Left colon (tissue), 2 donors: ENCODE measurements at regions not wholly inside any gene's neighbourhood (a gene's known extent, or its start where the extent isn't known, plus 50 kb on each side); places are given as distances from the start of the nearest gene placed in this dataset.

Experiments
- ATAC-seq: fragments of 200-7000 bp; cut with Tn5 transposase; one replicate; pipeline ENCODE4 v1.9.1; 2020; ENCODE audit warnings: mild to moderate bottlenecking, moderate library complexity
- DNase-seq, 2 donors: peaks; one replicate each; pipeline ENCODE4 v3.0.0-alpha.2; 2020
- intact Hi-C, 2 donors: fragments of 100-400 bp; cut with DNase I in 1 of 2; cut with micrococcal nuclease in 1 of 2; formaldehyde crosslinking; loops; one replicate each; pipeline versions ENCODE4 v1.11.2 to v1.14.0; 2022; cut with DNase I, micrococcal nuclease
- donor health status: DM: no; HTN: no; CAD: no.
- donor health status: DM: yes; HTN: yes; CAD: no.

DNA sequence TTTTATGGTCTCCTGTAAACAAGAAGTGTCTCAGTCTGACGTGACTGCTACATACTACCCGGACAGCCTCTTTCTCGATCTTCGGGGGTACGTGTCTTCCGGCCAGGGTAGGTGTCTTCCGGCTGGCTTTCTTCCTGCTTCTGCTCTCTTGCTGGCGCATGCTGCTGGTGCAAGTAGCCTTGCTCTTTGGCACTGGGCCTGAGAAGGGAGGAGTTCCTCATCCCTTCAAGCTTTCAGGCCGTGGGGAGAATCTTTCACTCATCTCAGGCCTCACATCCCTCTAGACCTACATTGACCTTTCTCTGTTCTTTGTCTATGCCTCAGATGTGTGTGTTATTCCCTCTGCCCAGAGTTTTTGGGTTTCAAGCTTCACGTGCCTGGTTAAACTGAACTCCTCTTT is 130.4 kb downstream of the JCAD start:
- ATAC-seq = no peak
- DNase-seq = no peak
- intact Hi-C loops = no loop called here

DNA sequence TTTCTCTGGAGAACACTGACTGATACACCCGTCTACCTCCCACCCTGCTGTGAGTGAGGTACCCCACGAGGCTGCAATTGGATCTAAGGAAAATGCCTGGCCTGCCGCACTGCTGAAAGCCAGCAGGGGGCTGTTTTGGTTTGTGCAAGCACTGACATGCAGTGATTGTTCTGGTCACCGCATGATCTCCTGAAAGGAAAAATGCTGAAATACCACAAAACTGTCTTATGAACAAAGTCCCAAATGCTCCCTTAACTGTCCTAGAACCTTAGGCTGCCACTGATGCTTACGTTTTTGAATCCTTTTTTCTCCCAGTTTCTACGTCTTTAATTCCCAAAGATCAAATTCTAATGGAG is 132.7 kb downstream of the JCAD start:
- no peak for ATAC-seq
- intact Hi-C loops = no loop called here

DNA sequence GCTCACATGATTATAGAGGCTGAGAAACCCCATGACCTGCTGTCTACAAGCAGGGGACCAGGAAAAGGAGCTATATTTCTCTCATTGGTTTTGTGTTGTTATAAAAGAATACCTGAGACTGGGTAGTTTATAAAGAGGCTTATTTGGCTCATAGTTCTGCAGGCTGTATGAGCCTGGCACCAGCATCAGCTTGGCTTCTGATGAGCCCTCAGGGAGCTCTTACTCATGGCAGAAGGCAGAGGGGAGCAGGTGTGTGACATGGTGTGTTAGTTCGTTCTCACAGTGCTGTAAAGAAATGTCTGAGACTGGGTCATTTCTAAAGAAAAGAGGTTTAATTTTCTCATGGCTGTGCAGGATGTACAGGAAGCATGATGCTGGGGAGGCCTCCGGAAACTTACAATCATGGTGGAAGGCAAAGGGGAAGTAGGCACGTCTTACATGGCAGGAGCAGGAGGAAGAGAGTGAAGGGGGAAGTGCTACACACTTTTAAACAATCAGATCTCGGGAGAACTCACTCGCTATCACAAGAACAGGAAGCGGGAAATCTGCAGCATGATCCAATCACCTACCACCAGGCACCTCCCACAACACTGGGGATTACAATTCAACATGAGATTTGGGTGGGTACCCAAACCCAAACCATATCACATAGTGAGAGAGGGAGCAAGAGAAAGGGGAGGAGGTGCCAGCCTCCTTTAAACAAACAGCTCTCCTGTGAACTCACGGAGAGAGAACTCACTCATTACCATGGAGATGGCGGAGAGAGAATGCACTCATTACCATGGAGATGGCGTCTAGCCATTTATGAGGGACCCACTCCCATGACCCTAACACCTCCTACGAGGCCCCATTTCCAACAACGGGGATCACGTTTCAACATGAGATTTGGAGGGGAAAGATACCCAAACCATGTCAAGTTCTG is 133.4 kb downstream of the JCAD start:
- DNase-seq (no peak), ATAC-seq (no peak)
- intact Hi-C loops = no loop called here

More for the DNA sequence above, 132.7 kb downstream of the JCAD start:
- DNase-seq = no peak

DNA sequence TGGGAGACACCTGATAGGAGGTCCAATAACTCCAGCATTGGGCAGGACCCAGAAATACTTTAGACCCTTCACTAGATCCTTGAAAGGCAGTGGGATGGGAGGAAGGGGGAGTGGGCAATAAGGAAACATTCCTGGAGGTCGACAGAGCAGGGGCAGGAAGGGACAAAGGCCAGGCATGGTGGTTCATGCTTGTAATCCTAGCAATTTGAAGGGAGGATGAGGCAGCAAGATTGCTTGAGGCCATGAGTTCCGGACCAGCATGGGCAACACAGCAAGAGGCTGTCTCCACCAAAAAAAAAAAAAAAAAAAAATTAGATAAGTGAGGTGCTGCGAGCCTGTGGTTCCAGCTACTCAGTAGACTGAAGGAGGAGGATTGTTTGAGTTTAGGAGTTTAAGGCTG is 134.9 kb downstream of the JCAD start:
- no peak for ATAC-seq
- DNase-seq = no peak
- intact Hi-C loops = no loop called here

DNA sequence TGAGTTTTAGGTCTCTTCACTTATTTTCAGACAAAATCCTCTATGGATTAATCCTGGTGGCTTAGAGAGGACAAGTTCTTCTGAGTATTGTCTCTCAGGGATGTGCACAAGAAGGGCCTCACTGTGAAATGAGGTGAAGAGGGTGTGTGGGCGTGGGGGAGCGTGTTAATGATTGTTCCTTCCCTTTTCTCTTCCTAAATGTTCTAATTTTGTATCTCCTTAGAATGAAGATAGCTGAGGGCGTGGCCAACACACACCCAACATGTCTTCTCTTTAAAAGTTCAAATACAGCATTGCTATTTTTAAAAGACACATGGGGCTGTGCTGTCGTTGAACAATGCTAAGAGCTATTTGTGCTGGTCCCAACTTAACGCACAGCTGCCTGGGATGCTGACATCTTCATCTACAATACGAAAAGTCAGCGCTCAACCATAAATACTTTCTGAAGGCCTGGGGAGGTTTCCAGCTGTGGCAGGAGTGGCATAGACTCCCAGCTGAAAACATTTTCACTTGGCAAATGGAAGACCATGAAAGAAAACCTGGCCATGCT is 135.9 kb downstream of the JCAD start:
- no peak for DNase-seq
- intact Hi-C loops = no loop called here
- ATAC-seq = no peak

DNA sequence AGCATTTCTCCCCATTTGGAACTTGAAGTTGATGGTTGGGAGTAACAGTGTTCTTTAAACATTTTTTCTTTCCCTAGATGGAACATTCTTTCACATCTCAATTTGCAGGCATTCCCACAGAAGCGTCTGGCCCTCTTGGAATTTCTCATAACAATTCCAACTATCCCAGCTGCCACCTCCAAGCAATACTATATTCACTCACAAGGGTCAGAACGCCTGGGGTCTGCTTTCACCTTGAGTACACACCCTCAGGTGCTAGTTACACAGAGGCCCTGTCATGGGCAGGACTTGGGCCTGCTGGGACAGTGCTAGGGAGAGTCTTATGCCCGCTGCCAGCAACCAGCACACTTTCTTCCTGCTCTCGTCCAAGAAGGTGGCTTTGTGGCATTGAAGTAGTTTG is 136.5 kb downstream of the JCAD start:
- DNase-seq = no peak
- no peak for ATAC-seq
- intact Hi-C loops = no loop called here

DNA sequence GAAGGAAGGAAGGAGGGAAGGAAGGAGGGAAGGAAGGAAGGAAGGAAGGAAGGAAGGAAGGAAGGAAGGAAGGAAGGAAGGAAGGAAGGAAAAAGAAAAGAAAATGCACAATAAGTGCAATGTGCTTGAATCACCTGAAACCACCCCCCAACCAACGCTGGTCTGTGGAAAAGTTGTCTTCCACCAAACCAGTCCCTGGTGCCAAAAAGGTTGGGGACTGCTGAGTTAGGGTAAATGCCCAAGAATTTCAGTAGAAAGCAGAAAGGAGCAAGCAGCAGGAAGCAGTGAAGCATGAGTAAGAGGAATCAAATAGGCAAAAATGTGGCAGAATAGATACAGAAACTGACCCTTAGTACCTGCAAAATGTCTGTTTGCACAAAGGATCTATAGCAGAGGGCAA is 137.2 kb downstream of the JCAD start:
- DNase-seq (no peak), ATAC-seq (no peak)
- intact Hi-C loops = no loop called here

DNA sequence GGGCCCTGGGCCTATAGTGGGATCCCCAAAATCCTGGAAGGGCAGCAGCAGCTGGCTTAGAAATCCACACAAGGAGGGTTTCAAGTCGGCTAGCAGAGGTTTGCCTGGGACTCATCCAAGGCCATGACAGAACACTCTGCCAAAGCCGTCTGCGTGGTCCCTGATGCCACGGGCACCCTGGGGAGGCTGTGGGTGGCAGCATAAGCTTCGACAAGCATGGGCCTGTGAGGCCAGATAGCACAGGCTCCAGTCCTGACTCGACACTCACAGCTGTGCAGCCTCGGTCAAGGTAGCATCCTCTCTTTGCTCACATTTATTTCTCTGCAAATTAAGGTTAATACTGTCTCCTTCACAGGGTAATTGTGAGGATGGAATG is 138.3 kb downstream of the JCAD start:
- no peak for ATAC-seq
- no peak for DNase-seq

DNA sequence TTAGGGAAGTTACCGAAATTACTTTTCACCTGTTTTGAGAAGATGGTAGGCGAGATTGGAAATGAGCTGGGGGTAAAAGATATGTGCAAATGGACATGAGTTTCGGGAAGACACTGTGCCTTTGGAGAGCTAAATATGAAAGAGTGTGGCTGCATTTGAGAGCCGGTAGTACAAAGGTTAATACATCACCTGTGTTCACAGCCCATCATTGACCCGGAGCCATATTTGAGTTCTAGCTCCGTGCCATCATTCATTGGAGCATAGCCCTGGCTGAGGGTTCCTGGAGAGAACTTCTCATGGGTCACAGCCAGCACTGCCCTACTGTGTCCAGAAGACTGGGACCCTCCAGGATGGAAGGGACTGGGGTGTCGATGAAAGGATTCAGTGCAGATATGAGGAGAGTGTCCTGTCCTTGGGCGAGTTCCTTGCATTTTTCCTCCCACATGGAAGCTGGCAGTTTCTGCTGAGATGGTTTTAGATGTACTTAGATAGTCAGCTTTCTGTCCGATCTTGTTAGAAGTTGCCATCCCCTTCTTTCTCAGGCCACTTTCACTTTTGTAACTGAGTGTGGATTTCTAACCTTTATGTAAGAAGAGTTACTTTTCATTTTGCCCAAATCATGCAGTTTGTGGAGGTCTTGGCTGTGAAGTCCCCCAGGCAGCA is 138.8 kb downstream of the JCAD start:
- intact Hi-C loops = no loop called here
- DNase-seq (no peak), ATAC-seq (no peak)

More for the DNA sequence above, 138.3 kb downstream of the JCAD start:
- intact Hi-C loops = no loop called here

DNA sequence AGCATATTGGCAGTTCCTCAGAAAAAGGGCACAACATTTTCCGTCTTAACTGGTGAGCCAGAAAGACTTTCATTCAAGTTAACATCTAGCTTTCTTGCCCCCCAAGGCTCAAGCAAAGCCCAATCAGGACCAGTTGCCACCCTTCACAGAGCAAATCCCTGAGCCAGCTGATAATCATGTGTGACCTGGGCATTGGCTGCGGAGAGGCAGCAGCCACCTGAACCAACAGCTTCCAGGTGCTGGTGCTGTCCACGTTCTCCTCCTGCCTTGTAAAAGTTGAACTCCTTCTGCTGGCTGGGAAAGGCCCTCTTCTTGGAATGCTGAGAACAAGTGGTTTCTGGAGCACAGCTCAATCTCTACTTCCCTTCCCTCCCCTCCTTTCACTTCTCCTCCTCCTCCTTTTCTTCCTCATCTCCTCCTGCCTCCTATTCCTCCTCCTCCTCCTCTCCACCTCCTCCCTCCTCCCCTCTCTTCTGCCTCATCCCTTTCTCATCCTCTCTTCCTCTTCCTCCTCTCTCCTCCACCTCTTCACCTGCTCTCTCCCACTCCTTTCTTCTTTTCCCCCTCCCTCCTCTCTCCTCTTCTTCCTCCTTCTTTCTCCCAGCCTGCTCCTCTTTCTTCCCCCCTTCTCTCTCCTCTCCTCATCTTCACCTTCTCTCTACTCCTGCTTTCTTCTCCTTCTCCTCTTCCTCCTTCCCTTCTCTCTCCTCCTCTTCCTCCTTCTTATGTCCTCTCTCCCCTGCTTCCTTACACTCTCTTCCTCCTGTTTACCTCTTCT is 140.6 kb downstream of the JCAD start:
- intact Hi-C loops = no loop called here
- ATAC-seq = no peak
- no peak for DNase-seq

DNA sequence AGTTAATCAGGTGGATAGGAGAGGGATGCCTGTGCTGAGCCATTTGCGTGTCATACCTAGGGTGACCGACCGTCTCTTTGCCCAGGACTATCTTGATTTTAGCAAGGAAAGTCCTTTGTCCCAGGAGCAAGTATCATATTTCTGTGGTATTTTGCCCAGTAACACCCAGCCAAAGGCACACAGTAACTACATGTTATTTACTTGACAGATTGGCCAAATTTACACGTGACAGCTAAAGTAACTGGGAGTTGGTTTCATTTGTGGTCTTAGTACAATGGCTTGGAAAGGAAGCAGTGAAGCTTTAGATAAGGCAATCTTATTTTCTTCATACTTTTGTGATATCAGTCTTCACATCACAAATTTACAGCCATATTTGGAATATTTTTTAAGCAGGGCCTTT is 142.1 kb downstream of the JCAD start:
- intact Hi-C loops = no loop called here
- ATAC-seq (no peak), DNase-seq (no peak)

DNA sequence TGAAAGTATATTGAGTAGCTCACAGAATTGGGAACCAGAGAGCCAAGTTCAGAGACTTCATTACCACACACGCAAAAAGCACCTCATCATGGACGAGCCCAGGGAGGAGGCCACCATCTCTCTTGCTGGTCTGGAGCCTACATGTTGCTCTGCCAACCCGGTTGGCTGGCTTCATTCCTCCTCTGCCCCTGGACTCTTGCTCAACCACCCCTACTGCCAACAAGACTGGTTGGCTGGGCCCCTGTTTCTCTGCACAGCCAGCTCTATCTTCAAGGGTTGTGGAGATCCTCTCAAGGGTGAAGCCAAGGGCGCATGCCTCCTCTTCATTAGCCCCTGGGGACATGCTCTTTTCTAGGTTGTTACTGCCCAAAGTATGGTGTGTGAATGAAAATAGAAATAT is 142.7 kb downstream of the JCAD start:
- intact Hi-C loops = no loop called here
- ATAC-seq = no peak
- no peak for DNase-seq

DNA sequence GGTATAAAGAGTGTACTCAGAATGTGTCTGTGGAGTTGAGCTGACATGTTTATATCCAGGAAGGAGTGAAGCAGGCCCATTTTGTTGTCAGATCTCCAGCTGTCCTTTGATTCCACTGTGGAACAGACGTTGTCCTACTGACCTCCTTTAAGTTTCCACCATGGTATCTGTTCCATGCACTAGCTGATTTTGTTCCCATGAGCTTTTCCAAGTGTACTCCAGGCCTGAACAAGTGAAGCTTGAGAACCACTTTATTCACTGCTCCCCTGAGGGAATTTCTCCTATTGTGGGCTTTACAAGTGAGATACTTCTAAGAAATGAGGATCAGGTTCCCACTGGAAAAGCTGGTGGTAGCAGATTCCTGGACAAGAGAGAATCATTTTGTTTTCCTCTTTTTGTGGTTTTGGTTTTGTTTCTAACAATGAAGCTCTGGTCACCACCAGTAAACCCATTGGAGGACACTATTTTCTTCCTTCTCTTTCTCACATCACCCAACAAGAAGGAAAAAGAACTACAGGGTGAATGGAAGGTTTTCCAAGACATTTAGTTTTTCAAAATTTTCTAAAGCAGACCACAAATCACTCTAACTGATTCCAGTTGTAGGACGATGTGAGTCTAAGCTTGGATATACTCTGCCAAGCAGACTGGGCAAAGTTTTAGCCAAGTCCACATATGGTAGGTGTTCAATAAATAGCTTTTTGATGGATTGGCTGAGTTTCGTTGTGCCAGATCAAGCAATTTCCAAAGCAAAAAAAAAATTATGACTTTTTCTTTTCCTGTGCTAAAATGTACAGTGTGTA is 144.2 kb downstream of the JCAD start:
- ATAC-seq = no peak
- intact Hi-C loops = no loop called here
- DNase-seq = no peak

DNA sequence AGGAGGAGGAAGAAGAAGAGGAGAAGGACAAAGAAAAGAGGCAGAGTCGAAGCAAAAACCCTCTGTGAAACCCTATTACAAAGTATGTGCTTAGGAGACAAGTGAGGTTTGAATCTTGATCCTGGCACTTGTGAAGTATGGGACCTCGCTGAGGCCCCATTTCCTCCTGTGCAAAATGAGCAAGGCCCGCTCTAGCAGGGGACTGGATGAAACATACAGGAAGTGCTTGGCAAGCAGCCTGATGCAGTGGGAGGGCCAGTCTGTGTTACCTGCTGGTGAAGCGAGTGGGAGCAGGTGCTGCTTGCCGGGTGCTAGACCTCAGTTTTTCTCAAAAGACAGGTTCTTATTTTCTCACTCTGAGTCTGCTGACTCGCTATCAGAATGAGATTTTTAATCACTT is 150.4 kb downstream of the JCAD start:
- DNase-seq (no peak), ATAC-seq (no peak)
- intact Hi-C loops = no loop called here

DNA sequence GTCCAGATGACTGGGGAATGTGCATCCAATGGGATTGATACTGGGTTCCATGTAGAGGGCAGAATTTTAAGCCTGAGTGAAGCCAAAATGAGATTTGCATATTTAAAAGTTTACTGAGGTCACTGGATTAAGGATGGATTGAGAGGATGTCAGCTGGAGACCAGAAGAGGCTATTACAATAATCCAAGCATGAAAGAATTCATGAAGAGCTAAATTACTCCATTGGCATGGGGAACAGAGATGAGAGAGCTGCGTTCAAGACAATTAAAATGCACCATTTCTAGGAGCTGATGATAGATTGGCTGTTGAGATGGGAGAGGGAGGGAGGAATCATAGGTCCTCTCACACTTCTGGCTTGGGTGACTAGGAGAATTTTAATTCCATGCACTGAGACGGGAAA is 158.5 kb downstream of the JCAD start:
- intact Hi-C loops = no loop called here
- no peak for ATAC-seq
- no peak for DNase-seq

DNA sequence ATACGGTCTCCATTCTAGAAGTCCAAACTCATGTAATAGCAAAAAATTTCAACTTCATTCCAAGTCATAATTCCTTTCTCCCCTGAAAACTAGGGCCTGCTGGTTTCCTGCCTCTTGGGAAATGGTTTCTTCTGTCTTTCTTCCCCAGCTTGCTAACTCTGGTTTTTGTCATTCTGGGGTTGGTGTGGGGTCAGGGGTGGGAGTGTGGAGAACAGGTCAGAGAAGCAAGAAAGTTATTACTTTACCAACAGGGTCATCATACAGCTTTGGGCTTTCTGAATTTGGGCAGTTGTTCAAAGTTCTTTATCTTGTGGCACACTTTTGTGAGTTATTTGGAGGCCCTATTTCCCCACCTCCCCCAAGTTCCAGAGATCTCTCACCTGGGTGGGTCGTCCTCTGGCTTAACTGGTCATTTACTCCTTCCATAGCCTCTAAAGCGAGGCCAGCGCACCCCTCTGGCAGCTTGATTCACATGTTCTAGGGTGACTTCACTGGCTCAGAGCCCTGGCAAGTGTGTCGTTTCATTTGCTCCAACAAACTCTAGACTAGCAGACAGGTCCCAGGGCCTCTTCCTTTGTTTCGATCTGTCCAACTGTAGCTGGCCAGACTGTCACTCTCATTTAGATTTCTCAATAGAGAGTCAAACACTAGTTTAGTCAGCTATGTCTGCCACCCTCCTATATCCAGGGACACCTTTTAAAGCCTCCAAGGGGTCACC is 161.2 kb downstream of the JCAD start:
- intact Hi-C loops = no loop called here
- ATAC-seq (no peak), DNase-seq (no peak)

DNA sequence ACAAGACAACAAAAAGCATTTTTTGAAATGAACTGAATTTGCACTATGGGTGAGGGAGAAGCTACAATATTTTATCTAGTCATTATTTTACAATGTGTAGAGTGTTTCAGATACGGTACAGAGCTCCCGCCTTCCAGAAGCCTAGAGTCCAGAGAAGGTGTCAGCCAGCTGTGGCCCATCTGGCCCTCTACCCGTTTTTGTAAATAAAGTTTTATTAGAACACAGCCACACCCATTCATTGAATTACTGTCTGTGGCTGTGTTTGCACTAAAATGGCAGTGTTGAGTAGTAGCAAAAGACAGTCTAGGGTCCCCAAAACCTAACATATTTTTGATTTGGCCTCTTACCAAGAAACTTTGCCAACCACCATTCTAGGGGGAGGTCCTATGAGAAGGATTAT is 162.0 kb downstream of the JCAD start:
- DNase-seq (no peak), ATAC-seq (no peak)
- intact Hi-C loops = no loop called here

DNA sequence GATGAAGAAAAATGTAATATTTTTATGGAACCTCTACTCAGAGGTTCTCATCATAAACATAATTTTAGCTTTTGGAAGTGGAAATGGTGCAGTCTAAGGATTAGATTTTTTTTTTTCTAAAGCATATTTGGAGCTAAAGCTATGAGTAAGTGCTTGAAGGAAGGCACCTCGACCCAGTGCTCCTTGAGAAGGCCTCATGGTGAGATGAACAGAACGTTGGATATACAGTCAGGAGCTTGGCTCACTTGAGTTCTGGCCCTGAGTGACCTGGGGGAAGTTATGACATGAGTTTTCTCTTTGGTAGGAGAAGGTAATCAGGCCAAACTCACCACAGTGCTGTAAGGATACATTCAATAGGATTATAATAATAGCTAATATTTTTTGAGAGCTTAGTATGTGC is 163.3 kb downstream of the JCAD start:
- DNase-seq (no peak), ATAC-seq (no peak)
- intact Hi-C loops = no loop called here
